HL-60/S4 (cell line): ENCODE measurements at regions not wholly inside any gene's neighbourhood (a gene's known extent, or its start where the extent isn't known, plus 50 kb on each side); places are given as distances from the start of the nearest gene placed in this dataset.
"Not testable (repeated sequence)": the region's sequence is repeated elsewhere in the genome, so short reads cannot be mapped to it uniquely, and the experiment has no call there.

Source experiments
- in situ Hi-C: fragments of 300-500 bp; cut with MboI; formaldehyde crosslinking; loops from 2 replicates; pipeline ENCODE4 v1.14.3; 2022; ENCODE audit warnings: low sequenced_read_pairs

DNA sequence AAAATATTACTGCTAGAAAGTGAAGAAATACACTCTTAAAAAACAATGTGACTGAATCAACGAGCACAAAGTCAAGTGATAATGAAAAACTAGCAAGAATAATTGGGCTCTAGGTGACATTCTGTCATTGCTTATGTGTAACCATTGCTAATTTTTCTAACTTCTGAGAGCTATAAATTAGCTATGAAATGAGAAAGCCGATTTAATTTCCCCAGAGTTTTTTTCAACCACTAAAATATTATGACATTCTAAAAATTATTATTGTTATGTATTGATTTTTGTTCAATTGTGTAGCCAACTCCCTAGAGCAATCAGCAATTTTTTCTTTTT, 458.6 kb upstream of the ATXN8OS start:
- in situ Hi-C loops = no loop called here

DNA sequence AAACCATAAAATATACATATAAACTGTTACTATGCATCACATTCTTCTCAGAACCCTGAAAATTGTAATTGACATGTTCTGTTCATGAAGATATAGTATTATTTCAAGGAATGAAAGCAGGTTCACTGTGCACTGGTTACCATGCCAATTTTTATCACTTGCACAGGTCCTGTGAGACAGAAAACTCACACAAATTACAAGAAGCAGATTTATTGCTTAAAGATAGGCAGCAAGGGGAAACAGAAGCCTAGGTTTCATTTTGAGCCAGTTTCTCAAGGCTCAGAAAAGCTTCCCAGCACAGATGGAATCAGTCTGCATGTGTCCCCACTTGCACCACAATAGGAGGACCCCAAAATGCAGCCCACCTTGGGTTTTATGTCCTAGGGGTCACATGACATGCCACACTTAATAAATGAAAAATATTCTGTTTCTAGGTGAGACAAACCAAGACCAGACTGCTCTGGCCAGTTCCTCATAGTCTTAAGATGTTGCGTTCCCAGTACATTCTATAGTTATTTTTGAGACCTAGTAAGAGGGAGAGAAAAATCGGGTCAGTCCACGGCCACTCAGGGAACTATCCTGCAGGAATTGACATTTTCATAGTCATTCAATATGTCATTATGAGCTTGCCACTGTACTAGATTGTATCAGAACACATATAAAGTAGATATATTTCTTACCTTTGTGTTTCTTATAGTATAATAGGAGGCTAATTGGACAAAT, 459.1 kb upstream of the ATXN8OS start:
- in situ Hi-C loops = no loop called here

DNA sequence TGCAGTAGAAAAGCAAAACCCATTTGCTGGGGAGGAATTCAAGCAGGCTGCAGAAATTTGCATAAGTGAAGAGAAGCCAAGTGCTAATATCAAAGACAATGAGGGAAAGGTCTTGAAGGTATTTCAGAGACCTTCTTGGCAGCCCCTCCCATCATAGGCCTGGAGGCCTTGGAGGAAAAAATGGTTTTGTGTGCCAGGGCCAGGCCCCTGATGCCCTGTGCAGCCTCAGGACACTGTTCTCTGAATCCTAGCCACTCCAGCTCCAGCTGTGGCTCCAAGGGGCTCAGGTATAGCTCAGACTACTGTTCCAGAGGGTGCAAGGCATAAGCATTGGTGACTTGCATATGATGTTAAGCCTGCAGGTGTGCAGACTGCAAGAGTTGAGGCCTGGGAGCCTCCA, 463.2 kb upstream of the ATXN8OS start:
- in situ Hi-C loops = no loop called here

DNA sequence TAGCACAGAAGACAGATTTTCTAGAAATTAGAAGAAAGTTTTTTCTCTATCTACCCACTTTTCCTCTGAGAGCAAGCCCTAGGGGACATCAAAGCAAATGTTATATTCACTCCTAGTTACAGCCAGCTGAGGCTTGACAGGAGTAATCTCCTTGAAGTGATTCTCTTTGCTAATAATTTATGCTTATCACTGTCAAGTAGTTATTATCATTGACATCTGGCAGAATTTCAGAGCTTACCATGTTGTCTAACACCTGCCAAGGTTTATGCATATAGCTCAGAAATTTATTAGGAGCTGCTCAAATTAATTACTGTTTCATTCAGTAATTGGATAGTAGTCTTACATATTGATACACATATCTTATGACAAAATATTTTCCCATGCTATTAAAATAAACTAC, 465.9 kb upstream of the ATXN8OS start:
- in situ Hi-C loops = no loop called here

DNA sequence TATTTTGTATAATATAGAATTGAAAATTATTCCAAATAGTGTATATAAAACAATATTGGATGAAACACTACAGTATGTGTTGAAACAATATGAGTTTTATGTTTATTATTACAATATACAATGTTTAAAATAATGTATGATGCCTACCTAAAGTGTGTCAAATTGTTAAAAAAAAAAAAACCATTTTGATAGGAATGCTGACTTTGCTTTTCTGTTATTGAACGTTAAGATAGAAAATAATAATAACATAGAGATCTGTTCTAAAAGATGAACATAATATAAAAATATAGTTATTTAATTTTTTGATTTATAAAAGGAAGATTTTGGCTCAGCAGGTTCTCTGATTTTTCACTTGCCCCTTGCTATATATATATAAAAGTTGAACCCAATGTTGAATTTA, 474.6 kb upstream of the ATXN8OS start:
- in situ Hi-C loops = no loop called here

DNA sequence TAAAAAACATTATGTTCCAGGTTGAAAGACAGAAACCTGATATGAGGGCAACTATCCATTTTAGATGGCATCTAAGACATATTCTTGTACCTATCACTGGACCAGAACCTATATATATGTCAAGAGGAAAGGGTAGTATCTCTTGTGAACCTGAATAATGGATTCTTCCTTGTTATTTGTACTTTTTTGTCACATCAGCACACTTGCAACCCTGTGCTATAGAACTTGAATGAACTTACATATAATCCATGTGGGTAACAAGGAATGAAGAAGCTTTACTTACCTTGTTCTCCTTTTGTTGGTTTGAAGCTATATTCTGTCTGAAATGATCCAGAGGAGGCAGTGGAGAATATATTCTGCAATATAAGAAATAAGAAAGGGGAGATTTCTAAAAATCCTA, 483.7 kb upstream of the ATXN8OS start:
- in situ Hi-C loops = no loop called here

DNA sequence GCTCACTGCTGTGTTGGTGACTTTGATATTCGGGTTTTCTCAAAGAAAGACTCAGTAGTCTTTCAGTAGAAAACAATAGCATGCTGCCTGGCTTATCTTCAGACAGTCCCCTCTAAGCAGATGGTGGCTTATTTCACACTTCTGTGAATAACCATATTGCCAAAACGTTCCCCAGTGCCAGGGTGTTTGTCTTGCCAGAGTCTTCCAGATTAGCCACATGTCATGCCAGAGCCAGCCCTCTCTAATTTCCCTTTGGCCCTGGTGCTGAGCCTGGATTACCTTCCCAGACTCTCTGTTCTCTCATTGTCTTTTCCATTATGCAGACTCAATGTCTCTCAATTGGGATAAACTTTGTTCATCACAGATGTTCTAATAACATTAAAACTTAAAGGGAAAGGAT, 488.0 kb upstream of the ATXN8OS start:
- in situ Hi-C loops = no loop called here

DNA sequence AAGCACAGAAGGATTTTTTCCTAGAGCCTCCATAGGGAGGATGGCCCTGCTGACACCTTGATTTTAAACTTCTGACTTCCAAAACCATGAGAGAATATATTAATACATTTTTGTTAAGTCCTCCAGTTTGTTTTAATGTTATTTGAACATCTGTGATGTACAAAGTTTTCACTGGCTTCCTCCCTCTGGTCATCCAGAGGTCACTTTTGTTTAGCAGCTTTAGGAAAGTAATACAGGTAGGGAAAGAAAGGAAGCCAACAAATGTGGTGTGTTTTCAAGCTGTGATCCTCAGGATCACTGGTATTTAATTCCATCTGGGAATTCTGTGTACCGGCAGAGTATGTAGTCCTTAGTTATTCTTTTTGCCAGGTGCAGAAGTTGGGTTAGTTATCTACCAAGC, 488.8 kb upstream of the ATXN8OS start:
- in situ Hi-C loops = no loop called here

DNA sequence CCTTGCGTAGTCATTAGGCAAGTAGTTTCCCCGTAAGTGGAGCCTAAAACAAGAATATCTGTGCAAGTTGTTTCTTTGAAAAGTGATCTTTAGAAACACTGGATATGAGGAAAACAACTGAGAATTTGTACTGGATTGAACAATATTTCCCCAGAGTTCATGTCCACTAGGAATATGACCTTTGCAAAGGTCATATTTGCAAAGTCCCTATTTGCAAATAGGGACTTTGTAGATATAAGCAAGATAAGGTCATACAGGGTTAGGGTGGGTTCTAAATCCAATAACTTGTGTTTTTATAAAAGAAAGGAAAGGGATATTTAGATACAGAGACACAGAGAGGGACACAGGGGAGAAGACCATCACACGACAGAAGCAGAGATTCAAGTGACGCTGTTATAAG, 489.2 kb upstream of the ATXN8OS start:
- in situ Hi-C loops = no loop called here

DNA sequence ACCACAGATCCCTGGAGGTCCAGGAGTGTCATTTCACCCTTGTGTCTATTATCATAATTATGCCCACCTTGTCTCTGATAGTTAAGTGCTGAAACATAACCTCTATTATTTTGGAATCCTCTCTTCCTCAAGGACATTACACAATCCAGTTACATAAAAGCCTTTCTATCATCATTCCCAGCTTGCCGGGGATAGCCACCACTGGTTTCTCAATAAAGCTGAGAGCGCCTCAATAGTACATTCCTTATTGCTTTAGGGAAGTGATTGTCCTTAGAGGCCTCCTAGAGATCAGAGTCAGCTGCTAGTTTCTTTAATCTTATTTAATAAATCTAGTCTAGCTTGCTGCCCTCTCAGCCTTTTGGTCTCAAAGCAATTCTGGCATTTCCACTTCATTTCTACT, 490.0 kb upstream of the ATXN8OS start:
- in situ Hi-C loops = no loop called here

DNA sequence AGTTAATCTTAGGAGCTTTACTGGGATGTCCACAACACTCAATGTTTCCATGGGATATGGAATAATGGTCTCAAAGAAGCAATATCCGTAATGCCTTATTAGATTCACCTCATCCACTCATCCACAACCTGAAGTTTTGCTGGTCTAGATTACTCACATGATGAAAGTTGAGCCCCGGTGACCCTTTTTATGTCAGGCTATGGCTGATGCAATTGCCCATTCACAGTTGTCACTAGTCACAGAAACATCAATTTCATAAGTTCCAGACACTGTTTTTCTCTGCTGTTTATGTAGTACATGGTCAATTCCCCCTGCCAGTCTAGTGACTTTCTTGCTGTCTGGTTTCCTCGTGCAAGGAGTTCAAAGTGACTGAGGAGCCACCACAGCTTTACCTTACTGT, 491.2 kb upstream of the ATXN8OS start:
- in situ Hi-C loops = no loop called here

DNA sequence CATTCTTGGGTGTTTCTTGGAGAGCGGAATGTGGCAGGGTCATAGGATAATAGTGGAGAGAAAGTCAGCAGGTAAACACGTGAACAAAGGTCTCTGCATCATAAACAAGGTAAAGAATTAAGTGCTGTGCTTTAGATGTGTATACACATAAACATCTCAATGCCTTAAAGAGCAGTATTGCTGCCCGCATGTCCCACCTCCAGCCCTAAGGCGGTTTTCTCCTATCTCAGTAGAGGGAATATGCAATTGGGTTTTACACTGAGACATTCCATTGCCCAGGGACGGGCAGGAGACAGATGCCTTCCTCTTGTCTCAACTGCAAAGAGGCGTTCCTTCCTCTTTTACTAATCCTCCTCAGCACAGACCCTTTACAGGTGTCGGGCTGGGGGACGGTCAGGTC, 492.6 kb upstream of the ATXN8OS start:
- in situ Hi-C loops = not testable (repeated sequence)

DNA sequence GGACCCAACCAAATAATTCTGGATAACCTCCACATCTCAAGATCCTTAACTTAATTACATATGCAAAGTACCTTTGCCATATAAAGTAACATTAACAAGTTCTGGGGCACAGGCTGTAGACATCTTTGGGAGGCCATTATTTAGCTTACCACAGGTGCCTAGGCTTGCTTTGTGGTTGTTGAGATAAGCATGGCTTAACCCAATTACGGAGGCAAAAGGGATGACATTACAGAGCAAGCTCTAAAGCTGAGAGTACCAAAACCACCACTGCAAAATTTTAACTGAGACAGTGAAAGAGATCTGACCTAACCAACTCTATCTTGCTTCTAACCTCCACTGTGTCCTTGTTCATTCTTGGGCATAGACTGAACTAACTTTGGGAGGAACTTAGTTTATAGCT, 502.9 kb upstream of the ATXN8OS start:
- in situ Hi-C loops = no loop called here

DNA sequence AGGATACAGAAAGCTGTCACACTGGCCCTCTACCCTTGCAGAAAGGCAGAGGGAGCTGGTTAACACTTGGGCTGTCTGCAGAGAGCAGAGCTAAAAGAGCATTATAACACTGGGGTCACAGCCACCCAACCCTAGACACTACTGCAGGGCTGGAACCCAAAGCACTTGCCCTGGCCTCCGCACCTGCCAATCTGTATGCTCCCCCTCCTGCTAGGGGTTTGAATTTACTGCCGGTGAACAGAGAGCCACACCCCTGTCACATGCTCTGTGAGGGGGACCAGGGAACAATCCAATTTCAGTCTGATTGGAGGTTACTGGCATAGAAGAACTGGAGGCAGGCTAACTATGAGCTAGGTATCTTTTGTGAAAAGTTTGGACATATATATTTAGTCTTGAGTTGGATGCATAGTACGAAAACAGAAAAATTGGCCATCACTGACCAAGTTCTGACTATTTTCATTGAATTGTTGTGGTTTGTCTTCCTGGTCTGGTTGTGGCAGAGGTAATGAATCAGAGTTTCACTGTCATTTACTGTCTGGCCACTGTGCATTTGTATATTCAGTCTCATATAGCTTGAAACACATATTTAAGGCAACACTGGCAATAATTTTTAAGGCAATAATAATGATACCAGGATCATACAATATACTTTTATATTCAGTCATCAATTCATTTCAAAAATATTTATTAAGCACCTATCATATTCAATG, 504.3 kb upstream of the ATXN8OS start:
- in situ Hi-C loops = no loop called here

DNA sequence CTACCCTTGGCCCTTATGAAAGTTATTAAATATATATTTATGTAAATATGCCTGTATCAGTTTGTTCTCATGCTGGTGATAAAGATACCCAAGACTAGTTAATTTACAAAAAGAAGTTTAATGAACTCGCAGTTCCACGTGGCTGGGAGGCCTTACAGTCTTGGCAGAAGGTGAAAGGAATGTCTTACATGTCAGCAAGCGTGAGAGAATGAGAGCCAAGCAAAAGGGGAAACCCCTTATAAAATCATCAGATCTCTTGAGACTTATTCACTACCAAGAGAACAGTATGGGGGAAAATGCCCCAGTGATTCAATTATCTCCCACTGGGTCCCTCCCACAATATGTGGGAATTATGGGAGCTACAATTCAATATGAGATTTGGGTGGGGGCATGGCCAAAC, 506.0 kb upstream of the ATXN8OS start:
- in situ Hi-C loops = no loop called here

DNA sequence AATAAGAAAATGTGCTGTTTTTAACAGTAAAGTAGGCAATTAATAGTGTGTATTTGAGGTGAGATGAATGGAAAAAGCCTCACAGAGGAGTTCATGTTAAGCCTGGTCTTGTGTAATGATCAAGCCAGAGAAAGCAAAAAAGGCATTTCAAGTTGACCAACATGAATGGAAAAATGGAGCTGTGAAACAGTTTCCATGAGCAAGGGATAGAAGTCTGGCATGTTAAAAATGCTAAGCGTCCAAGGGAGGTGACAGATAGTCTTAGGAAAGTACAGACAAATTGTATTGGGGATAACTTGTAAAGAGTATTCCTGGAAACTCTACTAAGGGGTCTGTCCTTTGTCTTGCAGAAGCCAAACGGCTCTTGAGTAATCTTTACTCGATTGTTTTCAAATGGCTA, 506.8 kb upstream of the ATXN8OS start:
- in situ Hi-C loops = no loop called here

DNA sequence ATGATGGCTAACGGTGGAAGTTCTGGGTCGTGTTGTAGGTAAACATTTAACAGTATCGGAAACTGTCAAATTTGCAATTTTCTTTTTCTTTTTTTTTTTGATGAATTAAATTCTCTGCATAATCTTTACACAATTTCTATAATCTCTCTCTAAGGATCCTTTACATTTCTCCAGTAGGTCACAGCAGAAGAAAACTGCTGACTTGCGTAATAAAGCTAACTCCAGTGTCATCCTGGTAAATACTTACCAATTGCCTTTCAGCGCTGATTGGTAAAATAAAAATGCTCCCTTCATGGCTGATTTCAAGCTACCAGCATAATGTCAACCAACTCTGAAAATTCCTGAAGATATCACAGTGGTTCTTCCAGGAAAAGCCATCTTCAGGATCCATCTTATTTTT, 510.5 kb upstream of the ATXN8OS start:
- in situ Hi-C loops = no loop called here

DNA sequence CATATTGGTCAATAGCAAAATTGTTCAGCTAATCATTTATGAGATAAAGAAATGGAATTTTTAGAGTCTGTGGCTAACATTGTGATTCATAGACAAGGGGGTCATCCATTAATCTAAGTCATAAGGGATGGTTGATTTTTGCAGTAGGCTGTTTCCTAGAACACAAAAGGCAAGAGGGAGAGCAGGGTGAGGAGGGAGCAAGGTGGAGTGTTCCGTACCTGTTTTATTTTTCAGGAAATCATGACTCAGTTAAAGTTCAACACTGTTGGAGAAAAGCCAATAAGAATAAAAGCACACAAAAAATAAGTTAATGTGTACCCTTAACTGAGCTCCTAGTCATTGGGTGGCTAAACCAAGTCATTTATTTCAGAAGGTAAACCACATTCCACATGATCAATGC, 512.4 kb upstream of the ATXN8OS start:
- in situ Hi-C loops = no loop called here

DNA sequence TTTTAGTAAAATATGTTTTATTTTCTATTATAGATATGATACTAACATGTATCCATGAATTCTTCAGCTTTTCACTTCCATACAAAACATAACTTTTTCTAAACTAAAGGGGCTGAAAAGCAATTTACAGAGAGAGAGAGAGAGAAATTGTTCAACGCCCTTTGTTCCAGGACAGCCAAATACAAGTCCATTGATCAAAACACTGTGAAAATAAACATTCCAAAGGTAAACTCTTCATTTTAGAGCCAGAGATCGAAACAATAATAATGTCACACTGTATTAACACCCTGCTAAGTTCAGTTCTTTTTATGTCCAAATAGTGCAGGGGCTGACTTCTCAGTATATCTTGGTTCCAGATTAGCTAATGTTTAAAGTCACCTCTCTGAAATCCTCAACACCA, 516.2 kb upstream of the ATXN8OS start:
- in situ Hi-C loops = no loop called here

DNA sequence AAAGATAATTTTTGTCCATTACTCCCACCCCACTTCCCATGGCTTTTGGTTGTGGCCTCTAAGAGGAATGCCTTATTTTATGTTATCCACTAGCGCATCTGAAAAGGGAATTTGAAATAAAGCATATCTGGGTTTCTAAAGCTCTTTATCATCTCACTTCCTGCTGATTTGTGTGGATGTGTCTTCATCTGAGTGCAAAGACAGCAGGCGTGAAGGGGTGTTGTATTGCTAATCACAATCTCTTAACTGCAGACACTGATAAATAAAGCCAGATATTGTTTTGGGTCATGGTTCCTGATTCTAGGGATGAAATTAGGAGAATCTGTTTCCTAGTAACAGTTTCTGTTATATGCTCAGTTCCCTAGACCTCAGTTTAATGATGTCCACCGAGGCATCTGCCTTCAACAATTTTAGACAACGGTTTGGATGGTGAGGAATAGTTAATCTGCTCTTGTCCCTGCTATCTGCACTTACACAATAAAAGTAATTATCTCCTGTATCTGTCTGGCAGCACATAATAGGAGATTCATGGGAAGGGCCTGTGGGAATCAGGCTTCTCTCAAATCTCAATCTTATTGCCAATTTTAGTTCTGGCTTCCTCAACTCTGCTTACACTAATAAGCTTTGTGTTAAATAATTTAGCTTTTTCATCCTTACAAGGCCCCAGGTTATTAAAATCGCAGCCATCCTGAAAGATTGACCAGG, 517.9 kb upstream of the ATXN8OS start:
- in situ Hi-C loops = no loop called here

DNA sequence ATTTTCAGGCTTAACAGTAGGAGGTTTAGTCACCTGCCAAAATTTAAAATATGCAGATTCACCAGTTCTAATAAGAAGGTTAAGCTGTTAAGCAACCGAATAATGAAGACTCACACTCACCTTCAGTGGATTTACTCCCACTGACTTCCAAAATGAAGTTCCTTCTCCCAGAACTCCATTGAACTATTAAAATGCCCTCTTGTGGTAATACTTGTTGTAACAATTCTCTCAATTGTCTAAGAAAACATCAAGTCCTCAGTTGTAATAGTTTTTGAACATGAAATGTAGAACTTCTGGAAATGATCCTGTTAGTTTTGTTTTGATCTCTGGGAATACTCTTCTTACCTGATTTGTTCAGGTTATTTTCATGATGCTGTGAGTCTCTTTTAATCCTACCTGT, 522.0 kb upstream of the ATXN8OS start:
- in situ Hi-C loops = no loop called here

DNA sequence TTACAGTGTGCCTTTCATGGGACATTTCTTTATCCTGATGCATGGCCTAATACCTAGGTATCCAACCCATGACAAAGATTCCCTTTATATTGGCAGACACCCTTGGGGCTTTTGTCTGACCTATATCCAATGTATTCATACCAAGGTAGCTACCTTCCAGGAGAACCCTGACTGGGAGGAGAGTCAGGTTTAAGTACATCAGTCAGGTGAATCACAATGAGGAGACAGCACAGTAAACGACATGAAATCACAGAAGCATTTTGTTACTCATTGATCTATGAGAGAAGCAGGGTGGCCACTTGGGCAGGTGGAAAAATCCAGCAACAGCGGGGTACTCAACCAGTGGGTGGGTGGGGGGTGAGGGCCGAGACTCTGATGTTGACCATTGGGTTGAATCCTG, 527.4 kb upstream of the ATXN8OS start:
- in situ Hi-C loops = no loop called here
